Rectal smooth muscle tissue (tissue), 1 donor: ENCODE measurements at regions not wholly inside any gene's neighbourhood (a gene's known extent, or its start where the extent isn't known, plus 50 kb on each side); places are given as distances from the start of the nearest gene placed in this dataset.
"Not testable (repeated sequence)": the region's sequence is repeated elsewhere in the genome, so short reads cannot be mapped to it uniquely, and the experiment has no call there.

Experiments used
- H3K27ac ChIP-seq: one replicate; pipeline ENCODE4 v1.7.0; 2013; ENCODE audit warnings: low read depth, low read length, inconsistent platforms
- H3K27me3 ChIP-seq: one replicate; pipeline ENCODE4 v1.7.0; 2013; ENCODE audit warnings: low read length; ENCODE audit not compliant: control insufficient read depth, insufficient read depth
- H3K36me3 ChIP-seq: one replicate; pipeline ENCODE4 v1.7.0; 2013; ENCODE audit warnings: low read length; ENCODE audit not compliant: control insufficient read depth, insufficient read depth
- H3K4me1 ChIP-seq: one replicate; pipeline ENCODE4 v1.7.0; 2013; ENCODE audit warnings: low read length; ENCODE audit not compliant: control insufficient read depth, insufficient read depth
- H3K4me3 ChIP-seq: one replicate; pipeline ENCODE4 v1.7.0; 2013; ENCODE audit warnings: low read length
- H3K9ac ChIP-seq: one replicate; pipeline ENCODE4 v1.7.0; 2013; ENCODE audit warnings: low read length

DNA sequence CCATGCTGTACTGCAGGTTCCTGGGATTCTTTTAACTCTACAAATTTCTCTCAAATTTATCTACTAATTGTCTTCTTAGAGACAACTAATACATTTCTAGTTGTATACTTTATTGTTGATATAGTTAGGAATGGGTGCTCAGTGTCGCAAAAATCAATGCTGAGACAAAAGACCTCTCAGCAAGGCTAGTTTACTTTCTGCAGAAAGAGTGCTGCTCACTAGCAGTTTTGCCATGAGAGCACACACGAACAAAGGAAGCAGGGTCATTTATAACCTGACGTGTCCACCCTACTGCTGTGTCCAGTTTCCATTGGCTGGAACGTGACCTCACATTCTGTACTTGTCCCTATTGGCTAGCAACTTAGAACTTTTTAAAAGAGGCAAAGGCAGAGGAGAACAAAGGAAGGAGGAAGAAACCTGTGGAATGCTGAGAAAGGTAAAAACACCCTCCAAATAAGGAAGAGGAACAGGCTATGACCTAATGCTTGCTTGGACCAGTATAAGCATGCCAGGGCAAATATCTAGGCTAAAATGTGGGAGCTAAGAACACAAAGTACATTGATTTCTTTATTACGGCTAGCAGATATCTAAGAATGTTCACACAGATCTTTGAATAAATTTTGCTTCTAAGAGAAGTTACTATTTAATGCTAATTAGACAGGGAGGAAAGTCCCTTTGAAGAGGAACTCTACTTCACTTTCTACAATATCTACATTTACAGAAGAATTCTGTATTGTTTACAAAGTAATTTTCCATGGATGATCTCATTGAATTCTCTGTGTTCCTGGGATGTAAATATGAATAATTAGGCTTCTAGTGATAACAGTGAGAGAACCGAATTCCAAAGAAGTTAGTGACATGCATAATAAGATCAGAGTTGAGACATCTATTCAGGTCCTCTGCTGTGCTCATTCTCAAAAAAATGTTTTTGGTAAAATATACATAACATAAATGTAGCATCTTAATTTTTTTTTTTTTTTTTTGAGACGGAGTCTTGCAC is 86.0 kb upstream of the MAP10 start:
- Histone ChIP-seq H3K27me3 (no peaks in the 10 kb centered on the region), H3K4me3 (no peak overlapping the region), H3K36me3 (no peaks in the 10 kb centered on the region), H3K9ac (no peak overlapping the region), H3K4me1 (no peaks in the 10 kb centered on the region), H3K27ac (no peak overlapping the region)

DNA sequence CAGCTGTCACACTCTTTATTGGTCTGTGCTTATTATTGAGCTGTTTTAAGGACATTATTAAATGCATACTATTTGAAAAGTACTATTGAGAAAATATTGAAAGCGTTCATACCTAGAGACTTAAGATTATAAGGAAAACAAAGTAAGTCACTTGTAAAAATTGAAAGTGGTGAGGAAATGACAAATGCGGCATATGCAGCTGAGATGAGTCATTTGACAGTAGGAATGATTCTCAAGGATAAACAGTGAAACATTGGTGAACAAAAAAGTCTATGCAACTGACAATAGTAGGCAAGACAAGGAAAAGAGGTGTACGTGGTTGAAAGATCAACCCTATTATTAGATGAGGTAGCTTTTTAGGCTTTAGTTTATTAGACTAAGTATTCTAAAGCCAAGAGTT is 82.6 kb upstream of the MAP10 start:
- no peak overlapping the region for H3K9ac ChIP-seq
- no peaks in the 10 kb centered on the region for H3K36me3 ChIP-seq

DNA sequence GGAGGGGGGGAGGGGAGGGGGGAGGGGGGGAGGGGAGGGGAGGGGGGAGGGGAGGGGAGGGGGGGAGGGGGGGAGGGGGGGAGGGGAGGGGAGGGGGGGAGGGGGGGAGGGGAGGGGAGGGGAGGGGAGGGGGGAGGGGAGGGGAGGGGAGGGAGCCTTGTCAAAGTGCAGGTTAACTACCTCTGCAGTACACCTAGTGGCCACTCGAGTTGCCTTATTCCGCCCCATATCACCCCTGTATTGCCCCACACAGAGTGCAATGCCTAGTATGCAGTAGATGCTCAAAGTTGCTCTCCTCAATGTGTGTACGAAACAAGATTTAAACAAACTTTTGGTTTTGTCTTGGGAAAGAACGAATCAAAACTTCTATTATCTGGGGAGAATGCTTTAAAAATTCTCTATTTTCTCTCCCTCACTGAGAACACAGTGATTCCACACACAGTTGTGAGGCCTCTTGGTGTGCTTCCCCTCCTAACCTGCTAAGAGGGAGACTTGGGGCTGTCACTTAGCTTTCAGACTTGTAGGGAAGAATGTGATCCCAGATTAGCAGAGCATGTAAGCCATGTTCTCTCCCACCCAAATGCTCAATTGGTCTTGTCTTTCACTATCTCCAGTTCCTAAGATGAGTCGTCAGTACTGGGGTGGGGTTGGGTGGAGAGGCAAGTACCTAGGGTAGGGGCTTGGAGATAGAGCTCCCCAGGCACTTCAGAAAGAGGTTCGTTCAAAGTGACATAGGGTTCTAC is 79.7 kb upstream of the MAP10 start:
- Histone ChIP-seq H3K9ac (no peak overlapping the region), H3K36me3 (no peaks in the 10 kb centered on the region), H3K4me3 (no peak overlapping the region)

More for the DNA sequence above, 82.6 kb upstream of the MAP10 start:
- Histone ChIP-seq H3K4me3 (no peak overlapping the region), H3K27ac (no peak overlapping the region), H3K27me3 (no peaks in the 10 kb centered on the region), H3K4me1 (no peaks in the 10 kb centered on the region)

DNA sequence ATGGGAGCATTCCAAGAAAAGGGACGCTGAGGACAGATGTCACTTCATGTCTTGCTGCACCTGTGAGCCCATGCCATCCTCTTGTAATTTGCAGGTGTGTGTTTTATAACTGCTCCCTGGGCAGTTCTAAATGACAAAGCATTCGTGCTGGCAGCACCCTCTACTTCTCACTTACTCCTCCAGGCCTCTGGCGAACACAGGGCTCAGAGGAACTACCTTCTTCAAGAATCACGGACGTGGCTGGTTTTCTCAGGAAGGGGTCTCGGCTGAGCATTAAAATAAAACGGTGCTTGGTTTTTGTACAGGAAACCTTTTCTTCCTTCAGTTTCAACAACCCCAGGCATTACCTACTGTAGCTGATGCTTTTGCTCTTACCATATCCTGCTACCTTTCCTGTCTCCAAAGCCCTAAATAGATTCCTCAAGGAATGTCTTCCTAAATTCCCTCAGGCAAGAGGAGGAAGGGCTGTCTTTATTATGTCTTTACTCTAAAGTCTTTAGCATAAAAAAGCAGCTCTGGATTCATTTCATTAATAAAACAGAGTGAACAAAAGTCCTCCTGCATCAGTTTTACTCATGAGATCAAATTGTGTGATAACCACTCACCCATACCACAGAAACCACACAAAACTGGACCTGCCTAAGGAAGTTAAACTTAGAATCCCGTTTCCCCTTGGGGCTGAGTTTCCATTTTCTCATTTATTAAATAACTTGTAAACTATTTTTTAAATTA is 79.0 kb upstream of the MAP10 start:
- H3K27ac ChIP-seq, result no peak overlapping the region
- H3K27me3 ChIP-seq, result no peaks in the 10 kb centered on the region
- no peak overlapping the region for H3K4me3 ChIP-seq
- H3K9ac ChIP-seq, result no peak overlapping the region
- no peaks in the 10 kb centered on the region for H3K36me3 ChIP-seq
- H3K4me1 ChIP-seq, result no peaks in the 10 kb centered on the region

More for the DNA sequence above, 79.7 kb upstream of the MAP10 start:
- Histone ChIP-seq H3K4me1 (no peaks in the 10 kb centered on the region), H3K27me3 (no peaks in the 10 kb centered on the region), H3K27ac (no peak overlapping the region)

DNA sequence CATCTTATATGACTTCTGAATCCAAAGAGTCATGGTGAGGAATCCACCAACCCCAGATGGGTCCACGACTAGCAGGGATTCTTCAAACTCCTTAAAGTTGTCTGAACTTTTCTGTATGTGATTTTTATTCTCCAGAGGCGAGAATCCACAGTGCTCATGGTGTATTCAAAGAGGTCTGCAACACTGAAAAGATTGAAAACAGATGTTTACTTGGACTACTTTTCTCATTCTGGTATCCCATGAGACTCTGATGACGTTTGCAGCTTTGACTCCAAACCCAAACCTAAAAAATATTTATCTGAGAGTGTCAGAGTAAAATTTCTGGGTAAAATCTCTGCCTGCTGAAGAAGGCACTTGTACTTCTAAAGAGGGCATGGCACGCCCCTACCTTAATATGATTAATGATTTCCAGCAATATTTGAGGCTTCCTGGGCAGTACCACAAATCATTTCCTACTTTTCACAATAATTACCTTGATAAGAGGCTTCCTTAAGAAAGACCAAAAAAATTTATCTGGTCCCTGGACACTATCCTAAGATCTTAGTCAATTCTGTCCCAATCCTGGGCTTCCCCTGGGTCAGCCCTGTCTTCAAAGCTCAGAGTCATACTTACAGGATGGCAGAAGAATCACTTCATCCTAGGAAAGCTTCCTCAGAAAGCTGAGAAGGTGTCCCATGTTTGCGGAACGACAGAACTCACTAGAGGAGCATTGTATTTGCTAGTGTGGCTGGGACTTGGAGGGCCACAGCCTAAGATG is 76.5 kb upstream of the MAP10 start:
- no peaks in the 10 kb centered on the region for H3K27me3 ChIP-seq
- H3K27ac ChIP-seq, result no peak overlapping the region
- H3K4me1 ChIP-seq, result no peaks in the 10 kb centered on the region
- H3K4me3 ChIP-seq, result no peak overlapping the region
- no peak overlapping the region for H3K9ac ChIP-seq
- no peaks in the 10 kb centered on the region for H3K36me3 ChIP-seq

DNA sequence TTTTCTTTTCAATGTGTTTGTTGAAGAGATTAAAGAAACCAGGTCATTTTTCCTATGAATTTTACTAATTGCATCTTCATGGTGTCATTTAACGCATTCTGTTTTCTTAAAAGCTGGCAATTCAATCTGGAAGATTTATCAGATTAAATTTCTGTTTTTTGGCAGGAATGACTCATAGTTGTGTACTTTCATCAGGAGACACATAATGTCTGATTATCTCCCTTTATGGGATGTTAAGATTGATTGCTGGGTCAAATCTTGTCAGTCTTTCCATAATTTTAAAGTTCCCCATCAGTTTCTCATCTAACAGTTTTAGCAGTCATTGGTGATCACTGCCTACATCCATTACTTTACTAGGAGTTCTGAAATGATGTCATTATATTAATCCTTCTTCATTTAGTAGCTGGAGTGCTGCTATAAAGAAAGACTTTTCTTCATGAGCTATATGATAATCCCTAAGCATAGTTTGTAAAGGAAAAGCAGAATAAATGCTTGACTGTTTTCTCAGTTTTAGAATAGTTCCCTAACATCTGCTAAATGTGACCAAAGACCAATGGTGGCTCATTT is 72.8 kb upstream of the MAP10 start:
- H3K27ac ChIP-seq, result no peak overlapping the region
- no peaks in the 10 kb centered on the region for H3K27me3 ChIP-seq
- H3K4me1 ChIP-seq, result no peaks in the 10 kb centered on the region
- H3K36me3 ChIP-seq, result no peaks in the 10 kb centered on the region
- H3K9ac ChIP-seq, result no peak overlapping the region
- no peak overlapping the region for H3K4me3 ChIP-seq

DNA sequence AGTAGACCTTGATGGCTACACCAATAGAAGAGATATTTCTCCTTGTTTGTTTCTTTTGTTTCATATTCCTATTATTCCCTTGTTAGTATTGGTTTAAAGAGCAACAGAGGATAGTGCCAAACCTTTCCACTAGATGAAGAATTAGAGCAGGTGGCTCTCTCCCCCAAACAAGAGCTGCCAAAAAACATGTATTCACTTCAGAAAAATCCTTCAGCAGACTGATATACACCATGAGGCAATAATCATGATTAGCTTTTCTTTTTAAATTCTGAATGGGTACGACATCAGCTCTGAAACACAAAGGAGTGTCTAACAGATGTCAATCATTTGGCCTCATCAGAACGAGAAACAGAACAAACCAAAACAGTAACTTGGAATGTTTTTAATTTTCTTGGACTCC is 67.3 kb upstream of the MAP10 start:
- H3K9ac ChIP-seq, result no peak overlapping the region
- no peaks in the 10 kb centered on the region for H3K36me3 ChIP-seq
- no peaks in the 10 kb centered on the region for H3K27me3 ChIP-seq
- no peak overlapping the region for H3K27ac ChIP-seq
- no peaks in the 10 kb centered on the region for H3K4me1 ChIP-seq
- no peak overlapping the region for H3K4me3 ChIP-seq

DNA sequence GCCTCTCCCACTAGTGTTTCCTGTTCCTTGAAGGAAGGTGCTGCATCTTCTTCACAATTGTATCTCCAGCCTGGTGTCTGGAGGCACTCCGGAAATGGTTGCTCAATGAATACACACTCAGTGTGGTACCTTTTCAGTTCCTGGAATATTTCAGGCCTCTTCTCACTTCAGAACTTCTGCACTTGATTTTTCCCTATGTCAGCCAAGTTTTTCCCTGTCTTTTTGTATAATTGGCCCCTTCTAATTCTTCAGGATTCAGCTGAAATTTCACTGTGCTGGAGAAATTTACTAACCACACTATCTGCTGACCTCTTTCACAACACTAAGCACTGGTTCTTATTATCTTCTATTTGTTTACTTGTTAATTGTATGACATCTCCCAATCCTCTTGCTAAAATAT is 61.2 kb upstream of the MAP10 start:
- no peak overlapping the region for H3K27ac ChIP-seq
- H3K4me3 ChIP-seq, result no peak overlapping the region
- H3K9ac ChIP-seq, result no peak overlapping the region
- H3K4me1 ChIP-seq, result no peaks in the 10 kb centered on the region
- no peaks in the 10 kb centered on the region for H3K36me3 ChIP-seq
- no peaks in the 10 kb centered on the region for H3K27me3 ChIP-seq

DNA sequence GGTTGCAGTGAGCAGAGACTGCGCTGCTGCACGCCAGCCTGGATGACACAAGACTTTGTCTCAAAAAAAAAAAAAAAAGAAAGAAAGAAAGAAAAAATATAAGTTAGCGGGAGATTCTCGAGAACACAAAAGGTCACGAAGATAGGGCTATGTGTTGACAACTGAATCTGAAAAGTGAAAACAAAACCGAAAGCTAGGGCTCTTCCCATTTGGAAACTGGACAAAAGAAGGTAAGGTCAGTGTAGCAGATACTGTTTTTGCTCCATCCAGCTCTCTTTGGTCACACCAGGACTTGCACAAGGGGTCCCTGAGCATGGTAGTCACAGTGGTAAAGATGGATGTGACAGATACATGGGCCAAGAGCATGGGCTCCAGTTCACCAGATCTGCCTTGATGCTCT is 60.4 kb upstream of the MAP10 start:
- H3K27me3 ChIP-seq, result no peaks in the 10 kb centered on the region
- no peak overlapping the region for H3K9ac ChIP-seq
- no peaks in the 10 kb centered on the region for H3K36me3 ChIP-seq
- H3K4me1 ChIP-seq, result no peaks in the 10 kb centered on the region
- no peak overlapping the region for H3K27ac ChIP-seq
- no peak overlapping the region for H3K4me3 ChIP-seq

DNA sequence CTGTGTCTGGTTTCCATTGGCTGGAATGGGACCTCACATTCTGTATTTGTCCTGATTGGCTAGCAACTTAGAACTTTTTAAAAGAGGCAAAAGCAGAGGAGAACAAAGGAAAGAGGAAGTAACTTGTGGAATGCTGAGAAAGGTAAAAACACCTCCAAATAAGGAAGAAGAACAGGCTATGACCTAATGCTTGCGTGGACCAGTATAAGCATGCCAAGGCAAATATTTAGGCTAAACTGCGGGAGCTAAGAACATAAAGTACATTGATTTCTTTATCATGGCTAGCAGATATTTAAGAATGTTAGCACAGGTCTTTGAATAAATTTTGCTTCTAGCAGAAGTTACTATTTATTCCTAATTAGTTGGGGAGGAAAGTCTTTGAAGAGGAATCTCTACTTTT is 59.5 kb upstream of the MAP10 start:
- H3K27ac ChIP-seq, H3K27me3 ChIP-seq, H3K36me3 ChIP-seq, H3K4me3 ChIP-seq, H3K4me1 ChIP-seq, H3K9ac ChIP-seq: not testable (repeated sequence)

DNA sequence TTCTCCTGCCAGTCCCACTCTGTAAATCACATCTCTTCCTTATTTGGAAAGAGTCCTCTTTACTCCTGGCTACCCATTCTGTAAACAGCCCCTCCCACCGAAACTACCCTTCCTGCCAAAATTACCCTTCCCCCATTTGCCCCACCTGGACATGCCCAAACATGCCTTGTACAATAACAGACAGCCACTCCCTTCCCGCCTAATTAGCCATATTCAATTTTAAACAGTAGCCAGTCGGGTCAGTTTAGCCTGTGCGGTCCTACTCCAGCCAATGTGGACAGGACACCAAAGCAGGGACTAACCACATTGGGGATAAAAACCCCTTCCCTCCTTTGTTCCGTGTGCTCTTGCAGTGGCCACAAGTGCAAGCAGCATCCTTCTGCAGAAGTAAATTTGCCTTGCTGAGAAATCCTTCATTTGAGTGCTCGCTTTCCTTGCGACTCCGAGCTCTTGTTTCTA is 56.3 kb upstream of the MAP10 start:
- Histone ChIP-seq H3K36me3 (no peaks in the 10 kb centered on the region), H3K4me3 (no peak overlapping the region), H3K27ac (no peak overlapping the region), H3K27me3 (no peaks in the 10 kb centered on the region), H3K4me1 (no peaks in the 10 kb centered on the region), H3K9ac (no peak overlapping the region)
